A673 (cell line): ENCODE measurements at regions not wholly inside any gene's neighbourhood (a gene's known extent, or its start where the extent isn't known, plus 50 kb on each side); places are given as distances from the start of the nearest gene placed in this dataset.
"Not testable (repeated sequence)": the region's sequence is repeated elsewhere in the genome, so short reads cannot be mapped to it uniquely, and the experiment has no call there.

Source experiments
- CTCF ChIP-seq: fragments of 300-800, 200-600 bp; sonication (generic); conservative IDR thresholded peaks from 2 replicates; pipeline ENCODE4 v1.5.1; 2017; ENCODE audit warnings: low read depth, mild to moderate bottlenecking, antibody characterized with exemption, low read length, moderate library complexity, mixed read lengths
- EZH2 ChIP-seq: fragments of 200-600 bp; sonication (generic); IDR thresholded peaks from 2 replicates; pipeline ENCODE4 v1.6.1; 2017; ENCODE audit warnings: borderline replicate concordance, low read depth, mild to moderate bottlenecking, mixed read lengths, antibody characterized with exemption, low read length; ENCODE audit not compliant: poor library complexity, severe bottlenecking

GRCh38 chr9:106030146-106030545 is 335.8 kb downstream of the TMEM38B start:
- TF ChIP-seq CTCF, EZH2: not testable (repeated sequence)
